ENCODE measurements at regions not wholly inside any gene's neighbourhood (a gene's known extent, or its start where the extent isn't known, plus 50 kb on each side); places are given as distances from the start of the nearest gene placed in this dataset.

DNA sequence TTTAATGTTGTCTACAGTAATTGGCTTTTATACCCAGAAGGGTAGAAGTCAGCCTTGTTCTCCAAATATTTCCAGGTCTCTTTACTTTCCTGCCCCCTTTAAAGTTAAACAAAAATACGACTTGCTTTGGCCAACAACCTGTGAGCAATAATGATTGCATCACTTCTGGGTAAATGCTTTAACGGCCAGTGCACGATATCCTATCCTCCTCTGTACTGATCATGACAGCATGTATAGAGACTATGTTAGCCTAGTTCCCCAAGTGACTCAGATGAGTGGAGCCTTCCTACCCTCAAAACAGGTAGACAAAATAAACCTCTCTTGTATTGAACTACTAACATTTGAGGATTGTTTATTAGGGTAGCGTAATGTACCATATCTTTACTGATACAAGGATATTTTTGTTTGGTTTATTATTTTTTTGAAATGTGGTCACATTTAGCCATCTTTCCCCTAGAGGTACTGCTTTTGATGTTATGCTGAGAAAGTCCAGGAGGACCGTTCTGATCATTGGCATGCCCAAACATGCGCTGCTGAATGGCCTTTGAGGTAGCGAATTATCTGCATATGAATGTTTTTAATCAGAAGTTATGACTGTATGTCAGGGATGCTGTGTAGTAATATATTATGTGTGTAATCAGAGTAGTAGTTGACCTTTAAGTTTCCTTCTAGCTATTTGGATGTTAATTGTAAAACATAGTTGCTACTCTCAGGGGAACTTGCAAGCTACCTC lies 262.6 kb upstream of the DCC start:
- H3K9ac ChIP-seq (ENCODE audit: extremely low read depth, low read length, poor library complexity, severe bottlenecking) = no peak overlapping the region
- H3K27me3 ChIP-seq (ENCODE audit: control insufficient read depth, insufficient read depth, low read length, poor library complexity, severe bottlenecking) = no peaks in the 10 kb centered on the region
- no peak for DNase-seq
- no peaks in the 10 kb centered on the region for H3K9me3 ChIP-seq (ENCODE audit: control insufficient read depth, low read length)
- Mint-ChIP-seq H3K4me1 (no peaks in the 10 kb centered on the region), H3K27ac (no peak overlapping the region), H3K36me3 (ENCODE audit: low read depth) (no peaks in the 10 kb centered on the region), H3K27me3 (ENCODE audit: insufficient read depth) (no peaks in the 10 kb centered on the region), H3K4me3 (no peak overlapping the region), H3K9me3 (no peaks in the 10 kb centered on the region)
- no peak for TF ChIP-seq CTCF (conservative IDR thresholded peaks at IDR 0.05)
- no peaks in the 10 kb centered on the region for H3K36me3 ChIP-seq (ENCODE audit: control insufficient read depth, insufficient read depth, low read length)
- no peak overlapping the region for H3K27ac ChIP-seq (ENCODE audit: low read depth, low read length)
- 95 to 98% methylated on average over 6 of the region's 7 CpGs for WGBS, 2 experiments (ENCODE audit: insufficient coverage in 1 of 2, insufficient read length in 1 of 2)
- H3K4me1 ChIP-seq (ENCODE audit: control insufficient read depth, insufficient read depth, low read length) = no peaks in the 10 kb centered on the region
- no peak overlapping the region for H3K4me3 ChIP-seq (ENCODE audit: low read length)

GRCh38 chr18:52082246-52082645 lies 257.8 kb upstream of the DCC start:
- Mint-ChIP-seq H3K4me1 (peaks cover under 1% of the 10 kb centered on the region), H3K27ac (no peak overlapping the region), H3K4me3 (no peak overlapping the region), H3K36me3 (ENCODE audit: low read depth) (no peaks in the 10 kb centered on the region), H3K27me3 (ENCODE audit: insufficient read depth) (peaks cover 4% of the 10 kb centered on the region), H3K9me3 (no peaks in the 10 kb centered on the region)
- Histone ChIP-seq H3K27me3 (ENCODE audit: control insufficient read depth, insufficient read depth, low read length, poor library complexity, severe bottlenecking) (no peaks in the 10 kb centered on the region), H3K9me3 (ENCODE audit: control insufficient read depth, low read length) (no peaks in the 10 kb centered on the region), H3K36me3 (ENCODE audit: control insufficient read depth, insufficient read depth, low read length) (no peaks in the 10 kb centered on the region), H3K4me1 (ENCODE audit: control insufficient read depth, insufficient read depth, low read length) (no peaks in the 10 kb centered on the region), H3K27ac (ENCODE audit: low read depth, low read length) (no peak overlapping the region), H3K4me3 (ENCODE audit: low read length) (no peak overlapping the region), H3K9ac (ENCODE audit: extremely low read depth, low read length, poor library complexity, severe bottlenecking) (no peak overlapping the region)
- 97 to 100% methylated on average over 1 of the region's 1 CpG for WGBS, 2 experiments (ENCODE audit: insufficient coverage in 1 of 2, insufficient read length in 1 of 2)
- DNase-seq = no peak
- no peak for TF ChIP-seq CTCF (conservative IDR thresholded peaks at IDR 0.05)

DNA sequence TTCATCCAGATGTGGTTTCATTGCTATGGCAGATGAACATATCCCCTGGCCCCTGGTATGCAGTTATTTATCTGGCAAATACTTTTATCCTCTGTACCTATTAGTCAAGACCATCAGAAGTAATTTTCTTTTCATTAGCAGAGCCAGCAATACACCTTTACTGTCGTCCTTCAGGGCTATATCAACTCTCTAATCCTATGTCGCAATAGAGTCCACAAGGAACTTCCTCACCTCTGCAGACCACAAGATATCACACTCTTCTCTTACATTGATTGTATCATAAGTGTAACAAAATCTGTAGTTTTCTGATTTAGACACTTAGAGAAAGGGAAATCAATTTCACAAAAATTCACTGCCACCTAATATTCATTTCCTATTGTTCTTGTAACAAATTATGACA lies 252.9 kb upstream of the DCC start:
- Histone ChIP-seq H3K27ac (ENCODE audit: low read depth, low read length) (no peak overlapping the region), H3K4me3 (ENCODE audit: low read length) (no peak overlapping the region), H3K36me3 (ENCODE audit: control insufficient read depth, insufficient read depth, low read length) (no peaks in the 10 kb centered on the region), H3K9ac (ENCODE audit: extremely low read depth, low read length, poor library complexity, severe bottlenecking) (no peak overlapping the region), H3K9me3 (ENCODE audit: control insufficient read depth, low read length) (no peaks in the 10 kb centered on the region), H3K27me3 (ENCODE audit: control insufficient read depth, insufficient read depth, low read length, poor library complexity, severe bottlenecking) (no peaks in the 10 kb centered on the region), H3K4me1 (ENCODE audit: control insufficient read depth, insufficient read depth, low read length) (peaks cover 4% of the 10 kb centered on the region)
- TF ChIP-seq CTCF (conservative IDR thresholded peaks at IDR 0.05) = no peak
- no peak for DNase-seq
- 89% methylated on average over 2 of the region's 2 CpGs; no CpG with 5 or more reads in 1 of the 2 experiments for WGBS, 2 experiments (ENCODE audit: insufficient coverage in 1 of 2, insufficient read length in 1 of 2)
- Mint-ChIP-seq H3K9me3 (no peaks in the 10 kb centered on the region), H3K27ac (no peak overlapping the region), H3K4me1 (peaks cover 13% of the 10 kb centered on the region), H3K36me3 (ENCODE audit: low read depth) (no peaks in the 10 kb centered on the region), H3K4me3 (no peak overlapping the region), H3K27me3 (ENCODE audit: insufficient read depth) (peaks cover 4% of the 10 kb centered on the region)
